ENCODE measurements at regions not wholly inside any gene's neighbourhood (a gene's known extent, or its start where the extent isn't known, plus 50 kb on each side); places are given as distances from the start of the nearest gene placed in this dataset.

- TF ChIP-seq CTCF (IDR thresholded peaks at IDR 0.05) (no peak), ZFX (IDR thresholded peaks at IDR 0.05; ENCODE audit: borderline replicate concordance) (no peak)
Observed at GRCh38 chr12:102592134-102592533, 111.8 kb upstream of the IGF1 start.
